Osteocyte (in vitro differentiated cells): ENCODE measurements at regions not wholly inside any gene's neighbourhood (a gene's known extent, or its start where the extent isn't known, plus 50 kb on each side); places are given as distances from the start of the nearest gene placed in this dataset.

Source experiments
- DNase-seq: peaks from one replicate; pipeline ENCODE4 v3.0.0; 2021; ENCODE audit warnings: mixed read lengths; ENCODE audit not compliant: unreplicated experiment; ENCODE audit errors: extremely low spot score
- H3K27ac Mint-ChIP-seq: one replicate; pipeline ENCODE4 v1.8.0; 2021; ENCODE audit warnings: mild to moderate bottlenecking, mixed read lengths; ENCODE audit not compliant: unreplicated experiment
- H3K27me3 Mint-ChIP-seq: one replicate; pipeline ENCODE4 v1.8.0; 2021; ENCODE audit warnings: mixed read lengths; ENCODE audit not compliant: unreplicated experiment
- H3K36me3 Mint-ChIP-seq: one replicate; pipeline ENCODE4 v1.8.0; 2021; ENCODE audit warnings: mixed read lengths; ENCODE audit not compliant: unreplicated experiment
- H3K4me1 Mint-ChIP-seq: one replicate; pipeline ENCODE4 v1.8.0; 2021; ENCODE audit warnings: mixed read lengths; ENCODE audit not compliant: unreplicated experiment
- H3K4me3 Mint-ChIP-seq: one replicate; pipeline ENCODE4 v1.8.0; 2021; ENCODE audit warnings: mild to moderate bottlenecking, moderate library complexity, mixed read lengths; ENCODE audit not compliant: unreplicated experiment
- H3K9me3 Mint-ChIP-seq: one replicate; pipeline ENCODE4 v1.8.0; 2021; ENCODE audit warnings: mixed read lengths; ENCODE audit not compliant: unreplicated experiment
- TF ChIP-seq, protein P1 (sequence below): fragments of 200-600 bp; sonication (generic); IDR thresholded peaks from 2 replicates; pipeline ENCODE4 v1.5.0; 2021; ENCODE audit warnings: antibody characterized with exemption, mild to moderate bottlenecking, moderate library complexity

DNA sequence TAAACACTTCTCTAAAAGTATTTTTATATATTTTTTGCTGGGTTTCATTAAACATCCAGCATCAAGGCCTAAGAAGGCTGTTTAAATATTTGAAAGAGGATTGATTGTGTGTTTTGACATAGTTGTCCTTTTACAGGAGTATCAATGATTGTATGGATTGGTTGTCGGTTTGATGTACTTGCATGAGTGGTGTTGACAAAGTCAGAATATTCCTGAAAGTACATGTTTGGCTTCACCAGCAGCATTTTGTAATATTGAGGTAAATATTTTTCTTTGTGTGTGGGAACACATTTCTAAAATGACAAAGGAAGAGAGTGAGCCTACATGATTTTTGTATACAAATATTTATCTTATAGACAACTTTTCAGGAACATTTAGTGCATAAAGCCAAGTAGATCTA, 269.7 kb downstream of the PTBP2 start:
- Mint-ChIP-seq H3K9me3 (peaks cover 8% of the 10 kb centered on the region), H3K27ac (no peak overlapping the region), H3K4me3 (no peak overlapping the region), H3K4me1 (peaks cover 37% of the 10 kb centered on the region), H3K36me3 (no peaks in the 10 kb centered on the region), H3K27me3 (no peaks in the 10 kb centered on the region)
- TF ChIP-seq, protein P1, sequence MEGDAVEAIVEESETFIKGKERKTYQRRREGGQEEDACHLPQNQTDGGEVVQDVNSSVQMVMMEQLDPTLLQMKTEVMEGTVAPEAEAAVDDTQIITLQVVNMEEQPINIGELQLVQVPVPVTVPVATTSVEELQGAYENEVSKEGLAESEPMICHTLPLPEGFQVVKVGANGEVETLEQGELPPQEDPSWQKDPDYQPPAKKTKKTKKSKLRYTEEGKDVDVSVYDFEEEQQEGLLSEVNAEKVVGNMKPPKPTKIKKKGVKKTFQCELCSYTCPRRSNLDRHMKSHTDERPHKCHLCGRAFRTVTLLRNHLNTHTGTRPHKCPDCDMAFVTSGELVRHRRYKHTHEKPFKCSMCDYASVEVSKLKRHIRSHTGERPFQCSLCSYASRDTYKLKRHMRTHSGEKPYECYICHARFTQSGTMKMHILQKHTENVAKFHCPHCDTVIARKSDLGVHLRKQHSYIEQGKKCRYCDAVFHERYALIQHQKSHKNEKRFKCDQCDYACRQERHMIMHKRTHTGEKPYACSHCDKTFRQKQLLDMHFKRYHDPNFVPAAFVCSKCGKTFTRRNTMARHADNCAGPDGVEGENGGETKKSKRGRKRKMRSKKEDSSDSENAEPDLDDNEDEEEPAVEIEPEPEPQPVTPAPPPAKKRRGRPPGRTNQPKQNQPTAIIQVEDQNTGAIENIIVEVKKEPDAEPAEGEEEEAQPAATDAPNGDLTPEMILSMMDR: no peak
- no peak for DNase-seq

DNA sequence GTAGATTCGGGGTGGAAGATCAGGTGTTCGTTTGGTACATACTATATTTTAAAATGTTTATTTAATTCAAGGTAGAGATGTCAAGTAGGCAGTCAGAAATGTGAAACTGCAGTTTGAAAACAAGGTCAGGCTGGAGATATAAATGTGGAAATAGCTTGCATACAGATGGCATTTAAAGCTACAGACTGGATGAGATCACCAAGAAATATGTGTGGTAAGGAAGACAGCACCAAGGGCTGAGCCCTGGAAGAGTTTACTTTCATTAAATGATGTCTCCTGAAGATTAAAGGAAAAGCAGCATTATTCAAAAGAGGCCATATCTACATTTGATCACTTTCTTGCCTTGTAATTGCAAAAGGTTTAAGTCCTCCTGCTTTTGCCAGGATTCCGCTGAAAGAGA, 271.3 kb downstream of the PTBP2 start:
- Mint-ChIP-seq H3K4me1 (peaks cover 45% of the 10 kb centered on the region), H3K27ac (peak overlapping the region; percentile 9), H3K27me3 (no peaks in the 10 kb centered on the region), H3K4me3 (no peak overlapping the region), H3K36me3 (no peaks in the 10 kb centered on the region), H3K9me3 (peaks cover 7% of the 10 kb centered on the region)
- no peak for DNase-seq
- TF ChIP-seq, protein P1: no peak

DNA sequence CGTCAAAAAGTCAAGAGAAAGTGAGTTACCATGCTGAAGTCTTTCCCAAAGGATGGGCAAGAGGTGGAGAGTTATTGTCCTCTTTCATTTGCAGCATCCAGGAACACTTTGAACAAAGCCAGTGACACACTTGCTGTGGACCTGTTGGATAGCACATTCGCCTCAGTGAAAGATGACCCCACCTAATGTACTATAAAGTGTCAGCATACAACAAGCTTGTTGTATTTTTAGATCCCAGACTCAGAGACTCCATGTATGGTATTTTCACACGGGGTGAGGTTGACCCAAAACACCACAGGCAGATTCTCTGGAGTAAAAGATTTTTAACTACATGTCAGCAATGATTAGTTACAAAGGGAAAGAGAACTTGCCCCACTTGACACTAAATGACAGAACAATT, 273.8 kb downstream of the PTBP2 start:
- no peak for DNase-seq
- TF ChIP-seq, protein P1: no peak
- Mint-ChIP-seq H3K27ac (peak overlapping the region; percentile 88), H3K36me3 (no peaks in the 10 kb centered on the region), H3K27me3 (no peaks in the 10 kb centered on the region), H3K4me3 (no peak overlapping the region), H3K9me3 (peaks cover 7% of the 10 kb centered on the region), H3K4me1 (peaks cover 45% of the 10 kb centered on the region)

DNA sequence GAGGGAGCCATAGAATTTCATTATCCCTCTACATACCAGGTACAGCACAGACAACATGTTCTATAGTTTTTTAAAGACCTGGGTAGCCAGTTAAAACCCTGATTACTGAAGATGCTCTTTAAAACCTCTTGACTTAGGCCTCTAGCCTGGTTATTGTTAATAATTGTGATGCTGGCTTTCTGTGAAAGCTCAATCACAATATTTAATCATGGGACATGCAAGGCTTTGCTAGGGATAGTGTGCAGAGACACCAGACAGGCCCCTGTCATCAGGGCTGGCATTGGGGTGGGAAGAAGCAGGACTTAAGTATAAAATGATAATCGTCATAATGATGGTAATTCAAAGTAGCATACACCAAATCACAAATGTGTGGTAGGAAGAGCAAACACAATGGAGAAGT, 274.4 kb downstream of the PTBP2 start:
- Mint-ChIP-seq H3K36me3 (no peaks in the 10 kb centered on the region), H3K27me3 (no peaks in the 10 kb centered on the region), H3K4me1 (peaks cover 46% of the 10 kb centered on the region), H3K27ac (peak overlapping the region; percentile 88), H3K9me3 (peaks cover 7% of the 10 kb centered on the region), H3K4me3 (no peak overlapping the region)
- TF ChIP-seq, protein P1: no peak
- no peak for DNase-seq

DNA sequence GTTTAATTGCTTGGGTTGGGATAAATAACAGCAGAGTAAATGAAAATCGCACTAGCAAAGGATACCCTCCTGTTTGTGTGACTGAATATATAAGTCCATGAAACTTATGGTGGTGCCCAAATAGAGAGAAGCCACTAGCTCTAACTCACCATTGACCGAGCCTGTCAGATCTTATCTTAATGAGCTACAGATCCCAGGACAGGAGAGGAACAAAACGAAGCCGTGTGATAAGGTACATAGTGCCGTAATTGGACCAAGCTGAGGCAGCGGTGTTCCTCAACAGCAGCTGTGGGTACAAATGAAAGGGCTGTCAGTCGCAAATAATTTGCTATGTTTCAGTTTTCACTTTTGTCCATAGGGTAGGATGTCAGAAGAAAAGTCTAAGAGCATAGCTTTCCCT, 276.1 kb downstream of the PTBP2 start:
- DNase-seq: no peak
- H3K36me3 Mint-ChIP-seq: no peaks in the 10 kb centered on the region
- H3K4me1 Mint-ChIP-seq: peaks cover 45% of the 10 kb centered on the region
- H3K27me3 Mint-ChIP-seq: no peaks in the 10 kb centered on the region
- H3K4me3 Mint-ChIP-seq: no peak overlapping the region
- TF ChIP-seq, protein P1: no peak
- peaks cover 7% of the 10 kb centered on the region for H3K9me3 Mint-ChIP-seq
- H3K27ac Mint-ChIP-seq: no peak overlapping the region
